HEK293T (cell line): ENCODE measurements at regions not wholly inside any gene's neighbourhood (a gene's known extent, or its start where the extent isn't known, plus 50 kb on each side); places are given as distances from the start of the nearest gene placed in this dataset.

Experiments
- ARNT ChIP-seq: fragments of 450-650 bp; IDR thresholded peaks from 2 replicates; pipeline ENCODE4 v1.6.1; 2017; ENCODE audit warnings: mild to moderate bottlenecking
- L3MBTL2 ChIP-seq: fragments of 450-650 bp; conservative IDR thresholded peaks from 2 replicates; pipeline ENCODE4 v1.6.1; 2016; ENCODE audit warnings: mild to moderate bottlenecking
- SP1 ChIP-seq: fragments of 450-650 bp; IDR thresholded peaks from 2 replicates; pipeline ENCODE4 v1.6.1; 2017
- SUZ12 ChIP-seq: fragments of 450-650 bp; IDR thresholded peaks from 2 replicates; pipeline ENCODE4 v1.6.1; 2016; ENCODE audit warnings: mild to moderate bottlenecking

DNA sequence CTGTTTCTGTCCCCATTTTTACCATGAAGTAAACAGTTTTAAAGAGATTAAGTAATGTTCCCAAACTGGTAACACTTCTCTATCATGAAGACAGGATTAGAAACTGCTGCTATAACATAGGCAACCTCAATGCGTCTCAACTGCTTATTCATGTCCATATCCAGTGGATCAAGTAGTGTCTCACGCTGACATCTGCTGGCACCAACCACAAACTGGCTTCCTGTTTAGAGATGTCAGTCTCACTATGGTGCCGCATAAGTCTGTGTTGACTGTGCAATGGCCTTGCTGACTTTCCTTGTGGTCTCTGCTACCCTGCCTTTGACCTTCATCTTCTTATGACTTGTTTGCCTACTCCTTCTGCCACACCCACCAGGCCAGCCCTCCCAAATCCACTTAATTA lies 369.6 kb upstream of the DPP6 start:
- no peak for TF ChIP-seq SUZ12
- TF ChIP-seq SP1 = no peak
- TF ChIP-seq ARNT = no peak
- TF ChIP-seq L3MBTL2 = no peak
